ENCODE measurements at regions not wholly inside any gene's neighbourhood (a gene's known extent, or its start where the extent isn't known, plus 50 kb on each side); places are given as distances from the start of the nearest gene placed in this dataset.

- in situ Hi-C loops (cut with HindIII; ENCODE audit: low sequenced_read_pairs), result no loop called here
- no peak for DNase-seq (ENCODE audit: low read depth)
- TF ChIP-seq, protein P1, sequence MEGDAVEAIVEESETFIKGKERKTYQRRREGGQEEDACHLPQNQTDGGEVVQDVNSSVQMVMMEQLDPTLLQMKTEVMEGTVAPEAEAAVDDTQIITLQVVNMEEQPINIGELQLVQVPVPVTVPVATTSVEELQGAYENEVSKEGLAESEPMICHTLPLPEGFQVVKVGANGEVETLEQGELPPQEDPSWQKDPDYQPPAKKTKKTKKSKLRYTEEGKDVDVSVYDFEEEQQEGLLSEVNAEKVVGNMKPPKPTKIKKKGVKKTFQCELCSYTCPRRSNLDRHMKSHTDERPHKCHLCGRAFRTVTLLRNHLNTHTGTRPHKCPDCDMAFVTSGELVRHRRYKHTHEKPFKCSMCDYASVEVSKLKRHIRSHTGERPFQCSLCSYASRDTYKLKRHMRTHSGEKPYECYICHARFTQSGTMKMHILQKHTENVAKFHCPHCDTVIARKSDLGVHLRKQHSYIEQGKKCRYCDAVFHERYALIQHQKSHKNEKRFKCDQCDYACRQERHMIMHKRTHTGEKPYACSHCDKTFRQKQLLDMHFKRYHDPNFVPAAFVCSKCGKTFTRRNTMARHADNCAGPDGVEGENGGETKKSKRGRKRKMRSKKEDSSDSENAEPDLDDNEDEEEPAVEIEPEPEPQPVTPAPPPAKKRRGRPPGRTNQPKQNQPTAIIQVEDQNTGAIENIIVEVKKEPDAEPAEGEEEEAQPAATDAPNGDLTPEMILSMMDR (IDR thresholded peaks at IDR 0.05; ENCODE audit: low read depth, low read length, missing control alignments), result no peak
- no peak overlapping the region for H3K4me3 ChIP-seq (ENCODE audit: low read depth, low read length)
These were observed 102.2 kb downstream of the NCR2 start for GRCh38 chr6:41437604-41438003.

DNA sequence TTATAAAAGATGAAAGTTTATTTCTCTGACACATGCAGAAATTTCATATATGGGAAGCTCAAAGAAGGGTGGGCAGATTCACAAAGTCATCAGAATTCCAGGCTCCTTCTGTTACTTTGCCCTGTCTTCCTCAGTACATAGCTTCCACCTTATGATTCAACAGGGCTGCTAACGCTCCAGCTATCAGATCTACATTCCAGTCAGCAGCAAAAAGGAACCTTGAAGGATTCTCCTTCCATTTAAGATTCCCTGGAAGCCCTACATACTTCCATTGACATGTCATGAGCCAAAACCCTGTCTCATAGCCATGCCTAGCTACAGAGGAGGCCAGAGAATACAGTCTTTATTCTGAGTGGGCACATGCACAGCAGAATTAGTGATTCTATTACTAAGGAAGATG is 103.3 kb downstream of the NCR2 start:
- TF ChIP-seq, protein P1 (IDR thresholded peaks at IDR 0.05; ENCODE audit: low read depth, low read length, missing control alignments), result no peak
- no peak for DNase-seq (ENCODE audit: low read depth)

DNA sequence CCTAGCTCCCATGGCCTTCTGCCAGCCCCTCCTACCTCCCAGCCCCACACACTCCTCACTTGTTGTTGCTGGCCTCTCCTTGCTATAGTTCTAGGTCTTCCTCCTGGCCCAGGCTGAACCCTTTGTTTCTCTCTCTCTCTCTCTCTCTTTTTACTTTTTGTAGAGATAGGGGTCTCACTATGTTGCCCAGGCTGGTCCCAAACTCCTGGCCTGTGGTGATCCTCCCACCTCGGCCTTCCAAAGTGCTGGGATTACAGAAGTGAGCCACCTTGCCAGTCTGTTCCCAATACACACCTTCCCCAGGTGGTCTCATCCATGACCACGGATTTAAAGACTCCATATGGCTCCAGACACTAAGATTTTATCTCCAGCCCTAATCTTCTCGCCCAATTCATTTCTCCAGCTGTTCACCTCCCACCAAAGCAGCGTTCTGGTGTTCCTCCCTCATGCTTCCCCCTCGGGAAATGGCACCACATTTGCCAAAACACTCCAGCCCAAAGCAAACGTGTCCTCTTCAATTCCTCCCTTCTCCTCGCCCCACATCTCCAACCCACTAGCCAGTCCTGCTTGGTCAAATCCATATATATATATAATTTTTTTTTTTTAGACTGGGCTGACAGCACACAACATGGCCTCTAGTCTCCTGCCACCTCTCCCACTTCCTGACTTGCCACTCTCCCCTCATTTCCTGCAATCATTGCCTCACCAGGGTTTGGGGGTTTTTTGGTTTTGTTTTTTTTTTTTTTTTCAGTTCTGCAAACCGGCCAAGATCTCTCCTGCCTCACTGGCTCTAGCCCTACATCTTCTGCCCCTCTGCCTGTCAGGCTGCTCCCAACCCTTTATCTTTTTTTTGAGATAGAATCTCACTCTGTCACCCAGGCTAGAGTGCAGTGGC is 104.4 kb downstream of the NCR2 start:
- TF ChIP-seq, protein P1 (IDR thresholded peaks at IDR 0.05; ENCODE audit: low read depth, low read length, missing control alignments), result no peak
- no peak for DNase-seq (ENCODE audit: low read depth)
- no peak overlapping the region for H3K4me3 ChIP-seq (ENCODE audit: low read depth, low read length)
- in situ Hi-C loops (cut with HindIII; ENCODE audit: low sequenced_read_pairs), result no loop called here

More for the DNA sequence above, 103.3 kb downstream of the NCR2 start:
- H3K4me3 ChIP-seq (ENCODE audit: low read depth, low read length), result no peak overlapping the region
- in situ Hi-C loops (cut with HindIII; ENCODE audit: low sequenced_read_pairs), result no loop called here

GRCh38 chr6:41440958-41441357 is 105.2 kb upstream of the FOXP4 start:
- no peak overlapping the region for H3K4me3 ChIP-seq (ENCODE audit: low read depth, low read length)
- in situ Hi-C loops (cut with HindIII; ENCODE audit: low sequenced_read_pairs), result no loop called here
- no peak for DNase-seq (ENCODE audit: low read depth)
- TF ChIP-seq, protein P1 (IDR thresholded peaks at IDR 0.05; ENCODE audit: low read depth, low read length, missing control alignments), result no peak

DNA sequence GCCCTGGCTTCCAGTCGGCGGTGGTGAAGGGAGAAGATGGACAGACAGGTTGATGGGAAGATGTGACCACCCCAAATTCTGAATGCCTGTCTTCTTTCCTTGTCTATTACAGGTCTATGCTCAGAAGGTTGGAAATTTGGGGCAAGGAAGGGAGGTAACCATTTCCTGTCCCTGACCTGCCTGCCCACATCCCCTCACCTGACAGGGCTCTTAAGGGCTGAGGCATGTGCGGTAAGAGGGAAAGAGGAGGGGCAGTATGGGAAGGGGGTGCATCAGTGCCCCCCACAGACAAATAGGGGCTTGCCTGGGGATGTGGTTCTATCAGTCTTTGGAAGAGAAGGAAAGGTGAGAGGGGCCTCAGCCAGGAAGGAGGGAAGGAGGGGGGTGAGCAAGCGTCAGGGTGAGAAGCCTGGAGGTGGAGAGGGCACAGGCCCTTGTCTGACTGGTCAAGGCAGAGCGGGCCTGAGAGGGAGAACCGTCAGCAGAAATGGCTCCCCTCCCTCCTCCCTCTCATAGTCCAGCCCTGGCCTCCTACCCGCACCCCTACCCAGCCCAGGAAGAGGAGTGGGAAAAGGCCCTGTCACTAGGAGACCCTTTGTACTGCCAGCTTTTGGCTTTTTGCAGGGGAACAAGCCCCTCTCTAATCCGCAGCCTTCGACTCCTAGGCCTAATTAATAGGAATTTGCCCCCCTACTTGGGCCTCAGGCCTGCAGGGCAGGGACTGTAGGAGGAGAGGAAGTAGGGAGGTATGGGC is 104.4 kb upstream of the FOXP4 start:
- no peak for DNase-seq (ENCODE audit: low read depth)
- H3K4me3 ChIP-seq (ENCODE audit: low read depth, low read length), result no peak overlapping the region
- TF ChIP-seq, protein P1 (IDR thresholded peaks at IDR 0.05; ENCODE audit: low read depth, low read length, missing control alignments), result no peak
- in situ Hi-C loops (cut with HindIII; ENCODE audit: low sequenced_read_pairs), result no loop called here

DNA sequence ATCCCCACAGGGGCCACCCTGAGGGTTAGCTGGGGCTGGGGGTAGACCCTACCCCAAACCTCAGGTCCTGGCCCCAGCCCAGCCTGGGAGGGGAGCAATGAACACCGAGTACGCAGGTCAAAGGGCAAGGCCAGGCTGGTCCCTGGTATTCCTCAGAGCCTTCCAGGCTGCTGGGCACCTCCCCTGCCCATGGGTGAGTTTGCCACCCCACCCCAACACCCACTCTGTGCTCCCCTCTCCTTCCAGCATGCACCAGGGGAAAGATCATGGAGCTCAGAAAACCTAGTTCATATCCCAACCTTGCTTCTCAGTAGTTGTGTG is 103.9 kb upstream of the FOXP4 start:
- no peak for DNase-seq (ENCODE audit: low read depth)
- in situ Hi-C loops (cut with HindIII; ENCODE audit: low sequenced_read_pairs), result no loop called here

More for the DNA sequence above, 103.9 kb upstream of the FOXP4 start:
- H3K4me3 ChIP-seq (ENCODE audit: low read depth, low read length), result no peak overlapping the region
- TF ChIP-seq, protein P1 (IDR thresholded peaks at IDR 0.05; ENCODE audit: low read depth, low read length, missing control alignments), result no peak
